Caco-2 (cell line): ENCODE measurements at regions not wholly inside any gene's neighbourhood (a gene's known extent, or its start where the extent isn't known, plus 50 kb on each side); places are given as distances from the start of the nearest gene placed in this dataset.

Source experiments
- BruUV-seq: library from RNA; stranded (reverse); fragments of 400-500 nt; replicated peaks from 2 replicates; lab custom pipeline; 2021; lab: Mats Ljungman, UMichigan
- CTCF ChIA-PET: fragments of 300-600 bp; sonication (Branson Sonifier 250); formaldehyde crosslinking; loops from one replicate; lab custom pipeline; 2022; ENCODE audit warnings: antibody characterized with exemption; lab: Charles Lee
- POLR2A ChIA-PET: fragments of 300-600 bp; sonication (Branson Sonifier 250); formaldehyde crosslinking; loops from one replicate; lab custom pipeline; 2022; ENCODE audit warnings: antibody characterized with exemption; lab: Charles Lee
- DNase-seq, 2 experiments: peaks; one replicate each; pipeline versions ENCODE4 v3.0.0 to v3.0.0-alpha.2; 2020 to 2022
- H3K27me3 ChIP-seq: replicated peaks from 2 replicates; pipeline ENCODE4 v1.6.0; 2011; ENCODE audit warnings: low read length; ENCODE audit not compliant: control insufficient read depth, insufficient read depth
- H3K36me3 ChIP-seq: 2 replicates; pipeline ENCODE4 v1.5.1; 2011; ENCODE audit warnings: low read length; ENCODE audit not compliant: control insufficient read depth, insufficient read depth
- H3K4me1 ChIP-seq: fragments of 250-450 bp; sonication (Bioruptor Pico); 2 replicates; pipeline ENCODE4 v1.5.1; 2020; ENCODE audit warnings: mild to moderate bottlenecking
- H3K4me3 ChIP-seq: 2 replicates; pipeline ENCODE4 v1.5.1; 2011; ENCODE audit warnings: low read depth, mild to moderate bottlenecking, control low read depth, low read length
- H3K9me3 ChIP-seq: fragments of 250-450 bp; sonication (Bioruptor Pico); 2 replicates; pipeline ENCODE4 v1.5.1; 2020; ENCODE audit warnings: mild to moderate bottlenecking, moderate library complexity
- H3K27ac Mint-ChIP-seq: one replicate; pipeline ENCODE4 v1.8.0; 2022; ENCODE audit warnings: mixed read lengths; ENCODE audit not compliant: unreplicated experiment
- H3K27me3 Mint-ChIP-seq: one replicate; pipeline ENCODE4 v1.8.0; 2022; ENCODE audit warnings: mixed read lengths; ENCODE audit not compliant: insufficient read depth, unreplicated experiment
- H3K36me3 Mint-ChIP-seq: one replicate; pipeline ENCODE4 v1.8.0; 2022; ENCODE audit warnings: mild to moderate bottlenecking, mixed read lengths; ENCODE audit not compliant: insufficient read depth, unreplicated experiment
- H3K4me1 Mint-ChIP-seq: one replicate; pipeline ENCODE4 v1.8.0; 2022; ENCODE audit warnings: low read depth, mixed read lengths; ENCODE audit not compliant: unreplicated experiment
- H3K4me3 Mint-ChIP-seq: one replicate; pipeline ENCODE4 v1.8.0; 2022; ENCODE audit warnings: mild to moderate bottlenecking, moderate library complexity, mixed read lengths; ENCODE audit not compliant: unreplicated experiment
- H3K9me3 Mint-ChIP-seq: one replicate; pipeline ENCODE4 v1.8.0; 2022; ENCODE audit warnings: mixed read lengths; ENCODE audit not compliant: unreplicated experiment
- CTCF ChIP-seq, 2 experiments: fragments of 200-600 bp in 1 of 2; IDR thresholded peaks; 1 replicate in 1 of 2; 2 replicates in 1 of 2; pipeline versions ENCODE4 v1.5.1 to v1.8.0; 2011 to 2022; ENCODE audit warnings: antibody characterized with exemption in 1 of 2, control low read depth in 1 of 2, inconsistent platforms in 1 of 2, low read depth in 1 of 2, low read length in 1 of 2, mild to moderate bottlenecking in 1 of 2, moderate library complexity in 1 of 2; ENCODE audit not compliant: insufficient read depth in 1 of 2, severe bottlenecking in 1 of 2, unreplicated experiment in 1 of 2
- intact Hi-C: fragments of 100-400 bp; cut with micrococcal nuclease; formaldehyde crosslinking; loops from one replicate; pipeline ENCODE4 v1.10.0; 2022; ENCODE audit not compliant: unreplicated experiment

DNA sequence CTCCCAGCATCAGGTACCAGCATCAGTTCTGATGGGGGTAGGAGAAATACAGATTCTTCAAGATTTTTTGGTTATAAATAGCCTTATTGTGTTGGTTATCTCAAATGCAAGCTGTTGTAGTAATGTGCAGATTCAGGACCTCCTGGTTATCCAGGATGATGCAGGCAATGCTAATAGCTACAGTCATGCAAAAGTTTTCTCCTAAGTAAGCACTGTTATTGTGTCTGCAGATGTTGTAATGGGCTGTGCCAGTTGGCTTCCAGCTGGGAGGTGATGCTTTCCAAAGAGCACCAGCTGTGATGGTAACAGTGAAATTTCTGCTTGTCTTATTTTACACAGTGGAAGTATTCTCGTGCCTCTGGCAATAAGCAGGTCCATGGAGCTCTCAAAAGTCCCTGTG lies 719.2 kb upstream of the CTNND2 start:
- DNase-seq = no peak
- Histone ChIP-seq H3K36me3 (no peaks in the 10 kb centered on the region), H3K9me3 (no peaks in the 10 kb centered on the region), H3K4me3 (no peak overlapping the region), H3K27me3 (no peaks in the 10 kb centered on the region), H3K4me1 (no peaks in the 10 kb centered on the region)
- H3K9me3 Mint-ChIP-seq = no peaks in the 10 kb centered on the region
- no peaks in the 10 kb centered on the region for H3K27me3 Mint-ChIP-seq
- CTCF ChIA-PET = no interaction called here
- intact Hi-C loops = no loop called here
- no TSS peak for BruUV-seq
- POLR2A ChIA-PET = no interaction called here
- TF ChIP-seq CTCF (IDR thresholded peaks at IDR 0.05; ENCODE audit: insufficient read depth in 1 of 2, low read depth in 1 of 2, low read length in 1 of 2, severe bottlenecking in 1 of 2, unreplicated experiment in 1 of 2) = no peak
- H3K27ac Mint-ChIP-seq = no peak overlapping the region
- no peaks in the 10 kb centered on the region for H3K36me3 Mint-ChIP-seq
- no peaks in the 10 kb centered on the region for H3K4me1 Mint-ChIP-seq
- H3K4me3 Mint-ChIP-seq = no peak overlapping the region

DNA sequence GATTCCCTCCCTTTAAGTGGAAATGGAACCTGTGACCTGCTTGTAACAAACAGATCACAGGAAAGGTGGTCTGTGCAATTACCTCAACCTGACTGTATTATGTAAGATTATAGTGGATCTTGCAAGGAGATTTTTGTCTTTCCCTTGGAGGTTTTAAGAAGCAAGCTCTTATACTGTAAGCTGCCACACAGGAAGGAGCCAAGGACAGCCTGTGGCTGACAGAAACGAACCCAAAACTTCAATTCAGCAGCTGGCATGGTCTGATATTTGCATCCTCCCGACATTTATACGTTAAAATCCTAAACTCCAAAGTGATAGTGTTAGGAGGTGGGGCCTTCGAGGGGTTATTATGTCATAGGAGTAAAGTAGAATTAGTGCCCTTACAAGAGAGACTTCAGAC lies 711.8 kb upstream of the CTNND2 start:
- Histone ChIP-seq H3K36me3 (no peaks in the 10 kb centered on the region), H3K4me1 (no peaks in the 10 kb centered on the region), H3K27me3 (no peaks in the 10 kb centered on the region), H3K4me3 (no peak overlapping the region), H3K9me3 (no peaks in the 10 kb centered on the region)
- Mint-ChIP-seq H3K9me3 (peaks cover 8% of the 10 kb centered on the region), H3K4me1 (no peaks in the 10 kb centered on the region), H3K36me3 (no peaks in the 10 kb centered on the region), H3K4me3 (no peak overlapping the region), H3K27ac (no peak overlapping the region), H3K27me3 (peaks cover 3% of the 10 kb centered on the region)
- ChIA-PET CTCF (no interaction called here), POLR2A (no interaction called here)
- intact Hi-C loops = no loop called here
- DNase-seq = no peak
- TF ChIP-seq CTCF (IDR thresholded peaks at IDR 0.05; ENCODE audit: insufficient read depth in 1 of 2, low read depth in 1 of 2, low read length in 1 of 2, severe bottlenecking in 1 of 2, unreplicated experiment in 1 of 2) = no peak
- no TSS peak for BruUV-seq

DNA sequence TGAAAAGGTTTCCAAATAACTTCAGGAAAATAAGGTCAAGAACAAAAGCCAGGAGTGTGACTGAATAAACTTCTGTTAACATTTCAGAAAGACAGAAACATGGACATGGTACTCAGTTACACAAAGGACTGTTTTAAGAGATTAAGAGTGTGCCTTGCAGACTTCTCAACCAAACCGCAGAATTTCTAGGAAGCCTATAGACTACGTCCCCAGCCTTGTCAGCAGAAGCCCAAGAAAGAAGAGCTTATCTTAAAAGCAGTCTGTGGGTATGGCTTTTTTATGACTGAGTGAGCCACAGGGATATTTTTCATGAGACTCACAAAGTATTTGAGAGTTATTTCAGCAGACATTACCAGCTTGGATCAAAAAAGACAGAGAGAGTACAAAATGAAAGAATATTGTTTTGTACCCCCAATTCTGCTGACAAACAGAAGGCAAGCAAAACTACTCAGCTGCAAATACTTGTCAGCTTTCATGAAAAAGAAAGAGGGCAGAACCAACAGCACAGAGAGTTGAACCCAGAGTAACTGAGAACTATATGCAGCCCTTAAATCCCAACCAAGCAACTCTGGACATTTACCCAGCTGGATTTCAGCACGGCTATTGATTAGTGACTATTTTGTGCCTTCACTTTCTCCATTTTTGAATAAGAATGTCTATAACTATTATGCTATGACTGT lies 711.0 kb upstream of the CTNND2 start:
- Mint-ChIP-seq H3K9me3 (peaks cover 8% of the 10 kb centered on the region), H3K27me3 (peaks cover 4% of the 10 kb centered on the region), H3K4me3 (no peak overlapping the region), H3K36me3 (no peaks in the 10 kb centered on the region), H3K4me1 (no peaks in the 10 kb centered on the region), H3K27ac (no peak overlapping the region)
- Histone ChIP-seq H3K9me3 (no peaks in the 10 kb centered on the region), H3K4me3 (no peak overlapping the region), H3K4me1 (no peaks in the 10 kb centered on the region), H3K27me3 (no peaks in the 10 kb centered on the region), H3K36me3 (no peaks in the 10 kb centered on the region)
- intact Hi-C loops = no loop called here
- no peak for TF ChIP-seq CTCF (IDR thresholded peaks at IDR 0.05; ENCODE audit: insufficient read depth in 1 of 2, low read depth in 1 of 2, low read length in 1 of 2, severe bottlenecking in 1 of 2, unreplicated experiment in 1 of 2)
- ChIA-PET CTCF (no interaction called here), POLR2A (no interaction called here)
- DNase-seq = no peak
- BruUV-seq = no TSS peak
